Kidney (tissue), 13 donors: ENCODE measurements at regions not wholly inside any gene's neighbourhood (a gene's known extent, or its start where the extent isn't known, plus 50 kb on each side); places are given as distances from the start of the nearest gene placed in this dataset.

Source experiments
- DNase-seq, 5 donors: peaks; one replicate each; pipeline ENCODE4 v3.0.0-alpha.2; 2013 to 2020
- FAIRE-seq: peaks from 2 replicates; lab custom pipeline; 2012; peaks lifted over from hg19 to GRCh38; lab: Jason Lieb, UNC
- H3K27ac ChIP-seq, 2 donors: one replicate each; pipeline ENCODE4 v1.7.0; 2013; ENCODE audit warnings: low read depth in 2 of 2, low read length in 2 of 2, inconsistent platforms in 1 of 2
- H3K27me3 ChIP-seq: one replicate; pipeline ENCODE4 v1.7.1; 2013; ENCODE audit warnings: low read length, inconsistent platforms; ENCODE audit not compliant: control insufficient read depth, insufficient read depth
- H3K36me3 ChIP-seq, 3 donors: one replicate each; pipeline versions ENCODE4 v1.7.0 to v1.7.1; 2013; ENCODE audit warnings: low read length in 3 of 3, control low read depth in 1 of 3, inconsistent platforms in 1 of 3; ENCODE audit not compliant: insufficient read depth in 3 of 3, control insufficient read depth in 2 of 3
- H3K4me1 ChIP-seq, 3 donors: one replicate each; pipeline versions ENCODE4 v1.7.0 to v1.7.1; 2013; ENCODE audit warnings: low read length in 3 of 3, inconsistent platforms in 1 of 3, low read depth in 1 of 3; ENCODE audit not compliant: control insufficient read depth in 2 of 3, insufficient read depth in 2 of 3
- H3K4me3 ChIP-seq, 3 donors: one replicate each; pipeline versions ENCODE4 v1.7.0 to v1.8.1; 2013; ENCODE audit warnings: low read length in 3 of 3, control low read depth in 1 of 3, inconsistent platforms in 1 of 3
- H3K9ac ChIP-seq, 3 donors: one replicate each; pipeline versions ENCODE4 v1.7.0 to v1.7.1; 2013; ENCODE audit warnings: low read length in 3 of 3, control low read depth in 1 of 3, inconsistent platforms in 1 of 3
- H3K9me3 ChIP-seq, 3 donors: one replicate each; pipeline versions ENCODE4 v1.7.0 to v1.7.1; 2013; ENCODE audit warnings: low read length in 3 of 3, control low read depth in 1 of 3, inconsistent platforms in 1 of 3; ENCODE audit not compliant: control insufficient read depth in 2 of 3, insufficient read depth in 1 of 3
- intact Hi-C: fragments of 100-400 bp; cut with DNase I; formaldehyde crosslinking; loops from one replicate; pipeline ENCODE4 v1.11.1; 2022
- TF ChIP-seq, protein P1 (sequence below): IDR thresholded peaks from 3 replicates; pipeline ENCODE4 v1.5.1; 2012; ENCODE audit warnings: mild to moderate bottlenecking, moderate library complexity, borderline replicate concordance; ENCODE audit not compliant: insufficient read depth; ENCODE audit errors: extremely low read depth
- donor health status: control.
- donor health status: control.
- donor health status: control.
- donor health status: control.
- donor health status: control.
- donor health status: DM: yes; HTN: yes; CAD: no.
- donor health status: Normal renal cell carcinoma (clear cell type).

DNA sequence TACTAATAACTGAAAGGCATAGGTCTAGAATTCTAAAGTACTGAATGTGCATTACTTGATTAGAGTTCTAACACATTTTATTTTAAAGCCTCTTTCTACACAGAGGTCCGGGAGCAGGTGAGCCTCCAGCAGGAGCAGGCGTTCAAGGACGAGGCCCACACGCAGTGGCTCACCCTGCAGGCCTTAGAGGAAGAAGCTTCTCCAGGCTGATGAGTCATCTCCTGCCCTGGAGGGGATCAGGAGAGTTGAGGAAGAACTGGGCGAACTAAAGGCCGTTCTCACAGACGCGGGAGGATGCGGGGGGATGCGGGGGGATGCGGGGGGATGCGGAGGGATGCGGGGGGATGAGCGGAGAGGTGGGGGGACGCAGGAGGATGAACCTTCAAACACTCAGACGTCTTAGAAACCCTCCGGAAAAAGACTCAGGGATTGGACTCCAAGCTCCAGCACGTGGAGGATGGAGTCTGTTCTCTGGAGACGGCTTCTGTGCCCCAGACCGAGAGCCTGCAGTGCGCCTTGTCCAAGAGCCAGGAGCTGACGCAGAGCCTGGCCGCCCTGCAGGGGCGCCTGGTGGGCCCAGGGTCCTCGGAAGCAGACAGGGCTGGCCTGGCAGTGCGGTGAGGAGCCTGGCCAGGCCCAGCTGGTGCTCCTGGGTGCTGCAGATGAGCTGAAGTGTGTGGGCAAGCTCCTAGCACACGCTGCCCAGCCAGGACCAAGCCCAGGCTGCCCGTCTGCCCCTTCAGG lies 433.7 kb upstream of the TPK1 start:
- H3K27ac ChIP-seq: no peak overlapping the region
- H3K9me3 ChIP-seq: no peaks in the 10 kb centered on the region
- H3K9ac ChIP-seq: no peak overlapping the region
- no peak overlapping the region for H3K4me3 ChIP-seq
- intact Hi-C loops: no loop called here
- FAIRE-seq (no peak), DNase-seq (no peak)
- TF ChIP-seq, protein P1, sequence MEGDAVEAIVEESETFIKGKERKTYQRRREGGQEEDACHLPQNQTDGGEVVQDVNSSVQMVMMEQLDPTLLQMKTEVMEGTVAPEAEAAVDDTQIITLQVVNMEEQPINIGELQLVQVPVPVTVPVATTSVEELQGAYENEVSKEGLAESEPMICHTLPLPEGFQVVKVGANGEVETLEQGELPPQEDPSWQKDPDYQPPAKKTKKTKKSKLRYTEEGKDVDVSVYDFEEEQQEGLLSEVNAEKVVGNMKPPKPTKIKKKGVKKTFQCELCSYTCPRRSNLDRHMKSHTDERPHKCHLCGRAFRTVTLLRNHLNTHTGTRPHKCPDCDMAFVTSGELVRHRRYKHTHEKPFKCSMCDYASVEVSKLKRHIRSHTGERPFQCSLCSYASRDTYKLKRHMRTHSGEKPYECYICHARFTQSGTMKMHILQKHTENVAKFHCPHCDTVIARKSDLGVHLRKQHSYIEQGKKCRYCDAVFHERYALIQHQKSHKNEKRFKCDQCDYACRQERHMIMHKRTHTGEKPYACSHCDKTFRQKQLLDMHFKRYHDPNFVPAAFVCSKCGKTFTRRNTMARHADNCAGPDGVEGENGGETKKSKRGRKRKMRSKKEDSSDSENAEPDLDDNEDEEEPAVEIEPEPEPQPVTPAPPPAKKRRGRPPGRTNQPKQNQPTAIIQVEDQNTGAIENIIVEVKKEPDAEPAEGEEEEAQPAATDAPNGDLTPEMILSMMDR: no peak
- no peaks in the 10 kb centered on the region for H3K36me3 ChIP-seq
- no peaks in the 10 kb centered on the region for H3K27me3 ChIP-seq
- H3K4me1 ChIP-seq: no peaks in the 10 kb centered on the region

DNA sequence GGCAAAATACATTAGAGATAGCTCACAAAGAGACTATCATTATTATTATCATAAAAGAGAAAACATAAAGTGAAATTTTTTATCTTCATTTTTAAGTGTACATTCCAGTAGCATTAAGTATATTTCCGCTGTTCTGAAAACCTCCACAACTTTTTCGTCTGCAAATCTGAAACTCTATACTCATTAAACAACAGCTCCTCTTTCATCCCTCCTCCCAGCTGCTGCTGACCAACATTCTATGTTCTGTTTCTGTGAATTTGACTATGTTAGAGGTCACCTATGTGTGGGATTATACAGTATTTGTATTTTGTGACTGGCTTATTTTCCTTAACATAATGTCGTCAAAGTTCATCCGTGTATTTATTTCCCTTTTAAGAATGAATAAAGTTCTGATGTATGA lies 429.3 kb upstream of the TPK1 start:
- DNase-seq (no peak), FAIRE-seq (no peak)
- Histone ChIP-seq H3K27ac (no peak overlapping the region), H3K4me3 (no peak overlapping the region), H3K4me1 (no peaks in the 10 kb centered on the region), H3K9me3 (no peaks in the 10 kb centered on the region), H3K27me3 (no peaks in the 10 kb centered on the region), H3K36me3 (no peaks in the 10 kb centered on the region), H3K9ac (no peak overlapping the region)
- intact Hi-C loops: no loop called here
- TF ChIP-seq, protein P1: no peak

DNA sequence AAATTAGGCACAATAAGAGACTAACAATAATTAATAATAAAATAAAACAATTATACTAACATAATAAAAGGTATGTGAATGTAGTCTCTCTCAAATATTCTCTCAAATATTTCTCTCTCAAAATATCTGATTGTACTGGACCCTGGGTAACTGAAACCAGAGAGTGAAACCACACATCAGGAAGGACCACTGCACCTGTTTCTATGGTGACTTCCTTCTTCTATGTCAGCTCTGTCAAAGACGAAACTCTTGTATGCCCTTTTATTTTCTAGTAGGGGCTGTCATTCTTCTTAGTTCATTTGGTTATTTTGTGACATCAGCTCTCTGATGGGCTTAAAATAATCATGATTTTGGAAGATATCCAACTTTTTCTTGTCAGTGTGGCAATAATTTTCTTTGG lies 428.0 kb upstream of the TPK1 start:
- TF ChIP-seq, protein P1: no peak
- FAIRE-seq: no peak
- Histone ChIP-seq H3K27ac (no peak overlapping the region), H3K36me3 (no peaks in the 10 kb centered on the region), H3K27me3 (no peaks in the 10 kb centered on the region), H3K4me3 (no peak overlapping the region), H3K9ac (no peak overlapping the region), H3K4me1 (no peaks in the 10 kb centered on the region), H3K9me3 (no peaks in the 10 kb centered on the region)
- intact Hi-C loops: no loop called here
- DNase-seq: no peak
